ENCODE measurements at regions not wholly inside any gene's neighbourhood (a gene's known extent, or its start where the extent isn't known, plus 50 kb on each side); places are given as distances from the start of the nearest gene placed in this dataset.
"Not testable (repeated sequence)": the region's sequence is repeated elsewhere in the genome, so short reads cannot be mapped to it uniquely, and the experiment has no call there.

GRCh38 chr2:8225798-8226197 lies 456.1 kb upstream of the ID2 start:
- in situ Hi-C loops (cut with HindIII; ENCODE audit: low sequenced_read_pairs): no loop called here

GRCh38 chr2:8229546-8229986 lies 452.3 kb upstream of the ID2 start:
- in situ Hi-C loops (cut with HindIII; ENCODE audit: low sequenced_read_pairs): no loop called here

DNA sequence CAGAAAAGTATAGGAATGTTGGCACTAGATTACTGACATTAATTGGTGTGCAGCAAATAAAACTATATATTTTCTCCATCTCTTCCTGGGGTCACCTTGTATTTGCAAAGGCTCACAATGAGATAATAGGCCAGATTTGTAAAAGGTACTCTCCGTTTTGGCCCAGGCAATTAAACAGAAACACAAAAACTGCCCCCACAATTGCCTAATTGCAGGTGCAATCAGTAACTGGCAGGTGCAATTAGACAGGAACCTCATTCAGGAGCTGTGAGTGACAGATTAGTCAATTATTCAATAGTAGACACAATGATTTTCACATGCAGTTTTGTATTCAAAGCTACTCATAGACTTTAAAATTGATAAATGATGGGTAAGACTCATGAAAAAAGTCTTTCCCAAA lies 451.4 kb upstream of the ID2 start:
- in situ Hi-C loops (cut with HindIII; ENCODE audit: low sequenced_read_pairs): no loop called here

DNA sequence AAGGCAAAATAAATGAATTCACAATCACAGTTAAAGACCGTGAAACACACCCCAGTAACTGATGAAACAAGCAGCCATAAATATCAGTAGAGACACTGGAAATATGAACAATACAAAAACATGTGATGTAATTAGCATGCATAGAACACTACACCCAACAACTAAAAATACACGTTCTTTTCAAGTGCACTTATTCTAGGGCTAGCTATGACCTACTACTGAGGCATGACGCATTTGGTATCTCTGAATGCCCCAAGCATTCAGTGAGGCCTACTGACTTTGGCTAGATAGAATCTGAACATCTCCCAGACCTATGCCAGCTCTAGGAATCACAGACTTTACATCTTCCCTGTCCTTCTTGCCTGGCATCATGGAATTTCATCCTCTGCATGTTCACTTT lies 450.0 kb upstream of the ID2 start:
- in situ Hi-C loops (cut with HindIII; ENCODE audit: low sequenced_read_pairs): no loop called here

DNA sequence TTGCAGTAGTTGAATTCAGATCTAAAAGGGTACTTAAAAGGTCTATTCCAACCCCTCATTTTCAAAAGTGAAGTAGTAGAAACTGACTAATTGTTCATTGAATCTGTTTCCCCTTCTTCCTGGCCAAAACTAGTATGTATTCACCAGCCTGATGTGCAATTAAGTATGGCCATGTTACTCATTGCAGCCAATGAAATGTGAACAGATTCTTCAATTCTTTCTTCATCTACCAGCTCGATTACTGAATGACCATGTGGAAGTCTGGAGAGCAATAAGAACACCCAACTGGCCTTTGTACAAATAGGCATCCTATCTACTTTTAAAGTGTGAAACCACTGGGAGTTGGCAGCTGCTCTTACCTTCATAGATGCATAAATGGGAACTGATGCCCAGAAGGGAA lies 449.0 kb upstream of the ID2 start:
- in situ Hi-C loops (cut with HindIII; ENCODE audit: low sequenced_read_pairs): no loop called here

DNA sequence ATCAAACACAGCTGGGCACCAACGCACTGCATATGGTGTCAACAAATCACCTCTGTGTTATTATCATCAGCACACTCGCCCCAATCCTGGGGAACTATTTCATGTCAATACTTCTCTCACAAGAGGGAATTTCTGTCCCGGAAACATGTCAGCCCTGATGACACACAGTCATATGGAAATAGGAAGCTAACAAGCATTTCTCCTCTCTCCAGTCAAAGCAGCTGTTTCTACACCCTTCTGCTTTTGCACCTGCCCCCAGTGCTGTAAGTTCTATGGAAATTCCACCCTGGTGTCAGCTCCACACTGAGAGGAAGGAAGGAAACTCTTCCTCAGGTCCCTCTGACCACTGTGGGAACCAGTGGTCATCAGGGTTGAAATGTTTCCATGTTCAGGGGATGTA lies 447.6 kb upstream of the ID2 start:
- in situ Hi-C loops (cut with HindIII; ENCODE audit: low sequenced_read_pairs): no loop called here

GRCh38 chr2:8234757-8235374 lies 447.0 kb upstream of the ID2 start:
- in situ Hi-C loops (cut with HindIII; ENCODE audit: low sequenced_read_pairs): no loop called here

DNA sequence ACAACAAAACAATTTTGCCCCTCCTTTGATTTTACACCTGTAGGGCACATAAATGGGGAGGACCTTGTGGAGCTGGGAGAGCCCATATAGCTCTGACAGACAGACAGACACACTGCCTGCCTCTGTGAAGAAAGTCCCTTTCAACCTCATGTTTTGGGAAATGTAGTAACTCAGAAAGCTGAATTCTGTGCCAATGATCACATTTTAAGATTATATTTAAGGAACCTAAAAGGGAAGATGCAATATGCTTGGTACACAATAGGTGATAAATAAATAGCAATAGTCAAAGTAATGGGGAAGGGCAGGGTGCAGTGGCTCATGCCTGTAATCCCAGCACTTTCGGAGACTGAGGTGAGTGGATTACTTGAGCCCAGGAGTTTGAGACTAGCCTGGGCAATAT lies 446.4 kb upstream of the ID2 start:
- in situ Hi-C loops (cut with HindIII; ENCODE audit: low sequenced_read_pairs): no loop called here

- in situ Hi-C loops (cut with HindIII; ENCODE audit: low sequenced_read_pairs): no loop called here
Measured at GRCh38 chr2:8236391-8236790, 445.5 kb upstream of the ID2 start.

DNA sequence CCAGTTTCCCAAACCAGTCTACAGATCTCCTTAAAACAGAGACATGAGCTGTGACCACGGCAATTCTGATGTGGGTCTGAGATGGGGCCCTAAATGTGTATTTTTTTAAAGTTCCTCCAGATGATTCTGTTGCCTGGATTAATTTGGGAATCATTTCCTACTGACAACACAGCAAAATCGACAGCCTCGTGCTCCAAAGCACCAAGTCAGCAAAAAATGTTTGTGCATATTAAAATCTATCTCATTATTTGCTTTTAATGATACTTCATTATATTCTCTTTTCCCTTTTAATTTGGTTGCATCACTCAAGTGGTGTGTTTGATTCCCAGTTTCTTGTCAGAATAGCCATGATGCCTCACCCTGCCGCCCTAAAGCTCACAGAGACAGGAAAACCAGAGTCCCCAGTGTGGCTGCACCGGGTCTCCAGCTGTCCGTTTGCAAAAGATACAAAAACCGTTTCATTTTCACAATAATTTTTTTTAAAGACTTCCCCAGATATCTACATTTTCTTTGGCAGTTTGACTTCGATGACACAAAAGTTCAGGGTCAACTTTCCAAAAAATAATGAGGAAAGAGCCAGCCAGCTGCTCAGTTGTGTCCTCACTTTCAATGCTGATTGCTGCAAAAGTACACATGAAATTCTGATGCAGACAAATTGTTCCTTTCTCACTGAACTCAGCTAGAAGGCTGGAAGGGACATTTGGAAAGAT lies 443.2 kb upstream of the ID2 start:
- in situ Hi-C loops (cut with HindIII; ENCODE audit: low sequenced_read_pairs): no loop called here

DNA sequence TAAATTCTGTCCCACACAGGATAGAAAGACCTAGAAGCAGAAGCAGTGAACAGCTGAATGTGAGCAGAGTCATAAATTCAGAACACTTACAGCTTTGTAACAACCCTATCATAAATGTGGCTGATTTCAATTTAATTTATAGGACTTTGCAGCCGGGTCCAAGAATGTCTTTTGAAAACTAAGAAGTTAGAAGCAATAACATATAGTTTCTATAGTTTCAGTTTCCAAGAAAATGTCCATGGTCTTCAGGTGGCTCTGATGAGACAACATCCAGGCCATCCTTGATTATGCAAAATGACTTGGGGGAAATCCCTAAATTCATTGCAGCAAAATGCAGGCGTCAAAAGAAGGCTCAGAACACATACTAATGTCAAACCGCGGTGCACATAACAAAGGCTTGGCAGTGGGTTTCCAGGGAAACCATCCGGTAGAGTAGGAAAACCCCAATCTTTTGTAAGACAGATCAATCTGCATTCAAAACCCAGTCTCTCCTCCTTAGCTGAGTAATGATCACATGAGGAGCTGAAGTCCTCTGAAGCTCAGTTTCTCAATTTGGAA lies 442.2 kb upstream of the ID2 start:
- in situ Hi-C loops (cut with HindIII; ENCODE audit: low sequenced_read_pairs): no loop called here

- in situ Hi-C loops (cut with HindIII; ENCODE audit: low sequenced_read_pairs): no loop called here
Measured at GRCh38 chr2:8241317-8241716, 440.5 kb upstream of the ID2 start.

DNA sequence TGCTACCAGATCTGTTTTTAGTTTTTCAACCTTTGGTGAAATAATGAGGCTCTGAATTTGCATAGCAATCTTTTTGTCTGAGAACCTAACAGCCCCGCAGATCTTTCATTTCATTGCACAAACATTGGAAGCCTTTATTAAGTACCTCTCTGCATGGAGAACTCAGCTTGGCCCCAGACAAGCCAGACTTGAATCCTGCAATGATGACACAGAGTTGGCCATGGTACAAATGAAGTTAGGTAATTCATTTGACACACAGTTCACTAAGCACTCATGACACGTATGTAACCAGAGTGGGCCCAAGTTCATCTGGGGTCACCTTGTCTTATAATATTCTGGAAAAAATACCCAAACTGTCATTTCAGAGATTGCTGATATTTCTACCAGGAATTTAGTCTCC lies 439.1 kb upstream of the ID2 start:
- in situ Hi-C loops (cut with HindIII; ENCODE audit: low sequenced_read_pairs): no loop called here

DNA sequence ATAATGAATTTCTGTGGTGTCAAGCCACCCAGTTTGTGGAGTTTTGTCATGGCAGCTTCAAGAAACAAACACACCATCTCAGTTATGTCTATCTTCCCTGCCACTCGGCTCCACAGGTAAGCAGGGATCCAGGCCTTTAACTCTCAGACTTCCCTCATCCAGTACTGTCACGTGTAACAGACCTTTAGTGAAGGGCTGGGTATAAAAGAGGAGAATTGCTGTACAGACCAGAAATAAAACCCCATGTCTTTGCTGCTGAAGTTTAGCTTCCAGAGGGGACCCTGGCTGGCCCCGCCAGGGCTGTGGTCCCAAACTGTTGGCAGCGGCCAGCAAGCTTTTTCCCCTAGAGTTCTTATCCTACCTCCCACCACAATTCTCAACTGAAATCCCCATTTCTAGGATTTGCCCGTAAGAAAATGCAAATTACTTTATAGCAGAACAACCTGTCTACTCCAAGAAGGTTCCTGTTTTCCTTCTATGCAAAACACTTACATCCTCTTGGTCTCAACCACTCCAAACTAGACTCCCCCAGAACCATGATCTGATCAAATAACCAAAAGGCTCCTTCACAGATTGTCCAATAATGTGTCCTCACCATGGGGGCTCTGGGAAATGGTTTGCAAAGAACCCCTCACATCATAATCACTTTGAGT lies 438.0 kb upstream of the ID2 start:
- in situ Hi-C loops (cut with HindIII; ENCODE audit: low sequenced_read_pairs): no loop called here

GRCh38 chr2:8244639-8245038 lies 437.2 kb upstream of the ID2 start:
- in situ Hi-C loops (cut with HindIII; ENCODE audit: low sequenced_read_pairs): no loop called here

DNA sequence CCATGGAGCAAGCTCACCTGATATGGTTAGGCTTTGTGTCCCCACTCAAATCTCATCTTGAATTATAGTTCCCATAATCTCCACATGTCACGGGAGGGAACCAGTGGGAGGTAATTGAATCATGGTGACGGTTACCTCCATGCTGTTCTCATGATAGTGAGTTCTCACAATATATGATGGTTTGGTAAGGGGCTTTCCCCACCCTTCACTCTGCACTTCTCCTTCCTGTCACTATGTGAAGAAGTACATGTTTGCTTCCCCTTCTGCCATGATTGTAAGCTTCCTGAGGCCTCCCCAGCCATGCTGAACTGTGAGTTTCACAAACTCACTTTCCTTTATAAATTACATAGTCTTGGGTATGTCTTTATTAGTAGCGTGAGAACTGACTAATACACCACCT lies 435.7 kb upstream of the ID2 start:
- in situ Hi-C loops (cut with HindIII; ENCODE audit: low sequenced_read_pairs): no loop called here

DNA sequence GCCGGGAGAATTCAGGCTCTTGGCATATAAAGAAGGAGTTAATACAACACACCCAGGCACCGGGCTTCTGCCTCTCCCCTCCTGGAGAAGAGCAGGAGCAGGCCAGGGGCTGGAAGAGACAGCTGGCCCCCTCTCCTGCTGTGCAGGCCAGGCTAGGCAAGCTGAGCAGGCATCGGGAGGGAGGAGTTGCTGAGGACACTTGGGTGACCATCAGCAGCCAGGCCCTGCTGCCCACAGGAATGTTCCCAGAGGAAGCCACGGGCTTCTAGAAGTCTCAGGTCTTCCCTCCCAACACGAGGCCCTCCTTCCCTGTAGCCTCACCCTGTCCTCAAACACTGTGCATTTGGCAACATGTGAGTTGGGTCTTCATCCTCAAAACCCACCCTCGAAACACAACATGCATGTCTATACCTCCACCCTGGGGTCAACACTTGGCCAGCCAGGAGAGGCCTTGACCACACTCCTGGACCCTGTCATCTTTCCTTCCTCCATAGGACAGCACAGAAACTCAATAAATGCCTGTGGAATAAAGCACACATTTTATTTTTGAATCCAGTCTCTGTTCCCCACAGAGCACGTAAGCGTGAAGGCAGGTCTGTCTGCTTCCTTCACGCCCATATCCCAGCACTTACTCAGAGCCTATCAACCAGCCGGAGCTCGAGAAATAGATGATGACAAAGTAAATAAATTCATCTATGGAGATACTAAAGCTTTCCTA lies 433.8 kb upstream of the ID2 start:
- in situ Hi-C loops (cut with HindIII; ENCODE audit: low sequenced_read_pairs): no loop called here

DNA sequence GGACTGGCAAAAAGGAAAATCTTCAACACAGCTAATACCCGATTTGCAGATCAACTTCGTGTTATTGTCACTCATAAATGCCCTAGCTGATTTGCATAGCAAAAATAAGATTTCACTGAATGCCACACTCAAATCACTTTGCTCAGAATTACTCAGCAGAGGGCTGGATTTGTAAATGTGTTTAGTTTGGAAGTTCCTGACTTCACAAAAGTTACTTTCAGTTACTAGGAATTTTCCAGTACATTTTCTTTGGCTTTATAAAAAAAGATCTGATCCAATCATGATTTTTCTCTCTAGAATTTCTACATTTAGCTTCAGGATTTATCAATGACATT lies 433.3 kb upstream of the ID2 start:
- in situ Hi-C loops (cut with HindIII; ENCODE audit: low sequenced_read_pairs): no loop called here

DNA sequence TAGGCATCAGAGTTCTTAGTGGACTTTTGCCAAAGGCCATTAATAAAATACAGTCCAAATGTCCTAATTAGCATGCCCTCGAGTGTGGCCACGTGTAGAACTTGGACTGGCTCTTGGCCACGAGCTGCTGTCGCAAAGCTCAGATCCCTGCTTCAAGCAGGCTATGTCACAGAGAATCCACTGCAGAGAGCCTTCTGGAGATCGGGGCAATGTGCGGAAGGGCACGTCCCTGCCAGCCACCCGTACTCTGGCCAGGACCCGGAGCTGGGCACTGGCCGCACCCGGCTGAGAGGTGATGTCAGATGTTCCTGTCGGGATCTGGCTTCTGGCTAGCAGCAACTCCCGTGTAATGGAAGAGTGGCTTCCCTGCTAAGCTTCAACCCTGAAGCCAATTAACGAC lies 432.7 kb upstream of the ID2 start:
- in situ Hi-C loops (cut with HindIII; ENCODE audit: low sequenced_read_pairs): no loop called here

DNA sequence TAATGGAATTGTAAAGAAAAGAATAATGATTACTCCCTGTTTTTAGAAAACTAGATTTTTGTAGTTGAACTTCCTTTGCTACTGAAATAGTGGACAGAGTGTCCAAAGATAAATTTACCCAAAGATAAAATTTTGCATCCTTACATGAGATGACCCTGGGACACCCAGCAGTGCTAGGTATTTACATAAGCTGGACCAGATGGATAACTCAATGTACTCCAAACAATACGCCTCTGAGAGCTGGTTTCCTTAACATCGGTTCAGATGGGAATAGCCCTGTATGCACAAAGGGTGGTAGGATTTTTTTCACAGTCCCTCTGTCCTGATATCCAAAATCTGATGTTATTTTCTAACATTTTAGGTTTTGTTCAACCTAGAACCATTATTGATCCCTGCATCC lies 432.1 kb upstream of the ID2 start:
- in situ Hi-C loops (cut with HindIII; ENCODE audit: low sequenced_read_pairs): no loop called here

DNA sequence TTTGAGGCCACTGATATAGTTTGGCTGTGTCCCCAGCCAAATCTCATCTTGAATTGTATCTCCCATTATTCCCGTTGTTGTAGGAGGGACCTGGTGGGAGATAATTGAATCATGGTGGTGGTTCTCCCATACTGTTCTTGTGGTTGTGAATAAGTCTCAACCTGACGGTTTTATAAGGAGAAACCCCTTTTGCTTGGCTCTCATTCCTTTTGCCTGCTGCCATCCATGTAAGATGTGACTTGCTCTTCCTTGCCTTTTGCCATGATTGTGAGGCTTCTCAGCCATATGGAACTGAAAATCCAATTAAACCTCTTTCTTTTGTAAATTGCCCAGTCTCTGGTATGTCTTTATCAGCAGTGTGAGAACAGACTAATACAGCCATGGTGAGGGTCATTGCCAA lies 431.6 kb upstream of the ID2 start:
- in situ Hi-C loops (cut with HindIII; ENCODE audit: low sequenced_read_pairs): not testable (repeated sequence)

DNA sequence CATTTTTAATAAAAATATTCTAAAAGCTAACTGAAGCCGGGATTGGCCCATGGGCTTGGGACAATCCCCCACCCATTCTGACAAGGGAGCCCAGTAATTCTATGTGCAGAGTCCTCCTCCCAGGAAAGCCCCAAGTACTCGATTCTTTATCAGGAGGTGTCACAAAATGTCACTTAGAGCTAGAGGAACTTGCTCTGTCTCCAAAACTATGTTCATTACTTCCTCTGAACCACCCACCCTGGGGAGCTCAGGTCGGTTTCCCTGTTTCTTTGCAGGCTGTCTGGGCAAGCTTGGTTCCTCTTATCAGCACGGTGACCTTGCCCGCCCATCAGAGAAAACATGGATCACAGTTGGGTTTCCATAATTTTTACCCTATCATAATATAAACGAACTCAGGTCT lies 430.6 kb upstream of the ID2 start:
- in situ Hi-C loops (cut with HindIII; ENCODE audit: low sequenced_read_pairs): no loop called here
